SKM-1 (cell line): ENCODE measurements at regions not wholly inside any gene's neighbourhood (a gene's known extent, or its start where the extent isn't known, plus 50 kb on each side); places are given as distances from the start of the nearest gene placed in this dataset.
"Not testable (repeated sequence)": the region's sequence is repeated elsewhere in the genome, so short reads cannot be mapped to it uniquely, and the experiment has no call there.

Experiments used
- DNase-seq: peaks from one replicate; lab custom pipeline; 2025; ENCODE audit not compliant: unreplicated experiment; lab: John Stamatoyannopoulos, UW

GRCh38 chr1:65581119-65581518, 160.7 kb downstream of the LEPR start:
- no peak for DNase-seq

GRCh38 chr1:65584399-65584798, 163.9 kb downstream of the LEPR start:
- DNase-seq = no peak

- DNase-seq = no peak
These were observed 169.8 kb downstream of the LEPR start for GRCh38 chr1:65590279-65590678.

- no peak for DNase-seq
These were observed 173.0 kb downstream of the LEPR start for GRCh38 chr1:65593516-65593915.

GRCh38 chr1:65595724-65596123, 175.3 kb downstream of the LEPR start:
- DNase-seq = no peak

- DNase-seq = no peak
These were observed 176.3 kb downstream of the LEPR start for GRCh38 chr1:65596768-65597167.

- DNase-seq = no peak
These were observed 185.2 kb downstream of the LEPR start for GRCh38 chr1:65605621-65606020.

GRCh38 chr1:65606426-65606825, 186.0 kb downstream of the LEPR start:
- DNase-seq = no peak

- DNase-seq = no peak
These were observed 178.8 kb upstream of the PDE4B start for GRCh38 chr1:65613884-65614283.

- DNase-seq = no peak
These were observed 176.8 kb upstream of the PDE4B start for GRCh38 chr1:65615859-65616258.

GRCh38 chr1:65621721-65622120, 171.0 kb upstream of the PDE4B start:
- DNase-seq = not testable (repeated sequence)

- DNase-seq = no peak
These were observed 168.8 kb upstream of the PDE4B start for GRCh38 chr1:65623895-65624294.

- no peak for DNase-seq
These were observed 167.2 kb upstream of the PDE4B start for GRCh38 chr1:65625528-65625927.

- no peak for DNase-seq
These were observed 166.7 kb upstream of the PDE4B start for GRCh38 chr1:65626003-65626402.

- DNase-seq = no peak
These were observed 162.9 kb upstream of the PDE4B start for GRCh38 chr1:65629788-65630187.

GRCh38 chr1:65630855-65631254, 161.8 kb upstream of the PDE4B start:
- no peak for DNase-seq

GRCh38 chr1:65632235-65632634, 160.5 kb upstream of the PDE4B start:
- no peak for DNase-seq

- DNase-seq = no peak
These were observed 152.6 kb upstream of the PDE4B start for GRCh38 chr1:65640046-65640445.

- DNase-seq = not testable (repeated sequence)
These were observed 143.5 kb upstream of the PDE4B start for GRCh38 chr1:65649185-65649584.

GRCh38 chr1:65650682-65651081, 142.0 kb upstream of the PDE4B start:
- DNase-seq = no peak

- DNase-seq = not testable (repeated sequence)
These were observed 138.2 kb upstream of the PDE4B start for GRCh38 chr1:65654526-65654925.

GRCh38 chr1:65657609-65658008, 135.1 kb upstream of the PDE4B start:
- DNase-seq = not testable (repeated sequence)

- DNase-seq = no peak
These were observed 134.6 kb upstream of the PDE4B start for GRCh38 chr1:65658122-65658521.

- DNase-seq = no peak
These were observed 124.3 kb upstream of the PDE4B start for GRCh38 chr1:65668368-65668767.
